ENCODE measurements at regions not wholly inside any gene's neighbourhood (a gene's known extent, or its start where the extent isn't known, plus 50 kb on each side); places are given as distances from the start of the nearest gene placed in this dataset.
"Not testable (repeated sequence)": the region's sequence is repeated elsewhere in the genome, so short reads cannot be mapped to it uniquely, and the experiment has no call there.

GRCh38 chr17:63019138-63019873 is 53.3 kb downstream of the TANC2 start:
- DNase-seq (ENCODE audit: extremely low read depth, low read depth) = no peak
- no peak for TF ChIP-seq CTCF (IDR thresholded peaks at IDR 0.05; ENCODE audit: low read depth, low read length)

GRCh38 chr17:63022567-63022966 is 56.5 kb downstream of the TANC2 start:
- DNase-seq (ENCODE audit: extremely low read depth, low read depth) = no peak
- no peak for TF ChIP-seq CTCF (IDR thresholded peaks at IDR 0.05; ENCODE audit: low read depth, low read length)

GRCh38 chr17:63023049-63023448 is 57.0 kb downstream of the TANC2 start:
- DNase-seq (ENCODE audit: extremely low read depth, low read depth) = no peak
- no peak for TF ChIP-seq CTCF (IDR thresholded peaks at IDR 0.05; ENCODE audit: low read depth, low read length)

- TF ChIP-seq CTCF (IDR thresholded peaks at IDR 0.05; ENCODE audit: low read depth, low read length) = no peak
- DNase-seq (ENCODE audit: extremely low read depth, low read depth) = no peak
Observed at GRCh38 chr17:63024201-63024600, 58.2 kb downstream of the TANC2 start.

GRCh38 chr17:63024716-63025115 is 58.7 kb downstream of the TANC2 start:
- no peak for DNase-seq (ENCODE audit: extremely low read depth, low read depth)
- no peak for TF ChIP-seq CTCF (IDR thresholded peaks at IDR 0.05; ENCODE audit: low read depth, low read length)

GRCh38 chr17:63025637-63026036 is 59.6 kb downstream of the TANC2 start:
- not testable (repeated sequence) for DNase-seq (ENCODE audit: extremely low read depth, low read depth)

- no peak for DNase-seq (ENCODE audit: extremely low read depth, low read depth)
- no peak for TF ChIP-seq CTCF (IDR thresholded peaks at IDR 0.05; ENCODE audit: low read depth, low read length)
Observed at GRCh38 chr17:63029541-63029940, 63.5 kb downstream of the TANC2 start.

- no peak for DNase-seq (ENCODE audit: extremely low read depth, low read depth)
- no peak for TF ChIP-seq CTCF (IDR thresholded peaks at IDR 0.05; ENCODE audit: low read depth, low read length)
Observed at GRCh38 chr17:63032142-63032541, 66.1 kb downstream of the TANC2 start.

Measured in AG09319 (cell line).